Activated CD4-positive, alpha-beta T cell treated with anti-CD3 and anti-CD28 coated beads, Interleukin-2, amount 10 ng/mL, durations not matched to agents 24 days and 14 days (primary cell): ENCODE measurements at regions not wholly inside any gene's neighbourhood (a gene's known extent, or its start where the extent isn't known, plus 50 kb on each side); places are given as distances from the start of the nearest gene placed in this dataset.
"Not testable (repeated sequence)": the region's sequence is repeated elsewhere in the genome, so short reads cannot be mapped to it uniquely, and the experiment has no call there.

Experiments
- DNase-seq: peaks from one replicate; pipeline ENCODE4 v3.0.0; 2022
- H3K27ac Mint-ChIP-seq: one replicate; pipeline ENCODE4 v1.8.0; 2022; ENCODE audit warnings: mild to moderate bottlenecking, mixed read lengths
- H3K27me3 Mint-ChIP-seq: one replicate; pipeline ENCODE4 v1.8.0; 2022; ENCODE audit warnings: mixed read lengths
- H3K36me3 Mint-ChIP-seq: one replicate; pipeline ENCODE4 v1.8.0; 2022; ENCODE audit warnings: low read depth, mild to moderate bottlenecking, mixed read lengths
- H3K4me1 Mint-ChIP-seq: one replicate; pipeline ENCODE4 v1.8.0; 2021; ENCODE audit warnings: mixed read lengths
- H3K4me3 Mint-ChIP-seq: one replicate; pipeline ENCODE4 v1.8.0; 2022; ENCODE audit warnings: mild to moderate bottlenecking, moderate library complexity, mixed read lengths
- H3K9me3 Mint-ChIP-seq: one replicate; pipeline ENCODE4 v1.8.0; 2021; ENCODE audit warnings: mixed read lengths
- intact Hi-C: fragments of 100-400 bp; cut with micrococcal nuclease; formaldehyde crosslinking; loops from one replicate; pipeline ENCODE4 v1.15.1; 2023

DNA sequence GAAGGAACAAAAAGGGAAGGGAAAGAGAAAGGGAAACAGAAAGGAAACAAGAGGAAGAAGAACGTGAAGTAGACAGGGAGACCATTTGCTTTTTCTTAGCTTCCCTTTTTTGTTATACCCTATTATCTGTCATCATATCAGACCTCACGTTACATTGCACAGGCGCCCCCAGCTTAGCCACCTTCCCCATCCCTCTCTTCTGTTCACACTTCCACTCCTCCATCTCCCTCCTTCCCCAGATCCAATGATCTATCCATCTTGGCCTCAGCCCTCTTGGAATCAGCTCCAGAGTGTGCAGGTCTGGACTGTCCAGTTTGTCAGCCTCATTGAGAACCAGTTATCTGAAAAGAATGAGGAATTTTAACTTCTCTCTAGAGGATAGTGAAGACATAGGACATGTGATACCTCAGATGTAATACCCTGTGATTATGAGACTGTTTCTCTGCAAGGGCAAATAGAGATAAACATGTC, 101.1 kb upstream of the ERRFI1 start:
- Mint-ChIP-seq H3K9me3 (peaks cover 11% of the 10 kb centered on the region), H3K27ac (no peak overlapping the region), H3K4me3 (no peak overlapping the region), H3K36me3 (peaks cover 3% of the 10 kb centered on the region), H3K4me1 (peaks cover 3% of the 10 kb centered on the region), H3K27me3 (no peaks in the 10 kb centered on the region)
- intact Hi-C loops: no loop called here
- DNase-seq: no peak

DNA sequence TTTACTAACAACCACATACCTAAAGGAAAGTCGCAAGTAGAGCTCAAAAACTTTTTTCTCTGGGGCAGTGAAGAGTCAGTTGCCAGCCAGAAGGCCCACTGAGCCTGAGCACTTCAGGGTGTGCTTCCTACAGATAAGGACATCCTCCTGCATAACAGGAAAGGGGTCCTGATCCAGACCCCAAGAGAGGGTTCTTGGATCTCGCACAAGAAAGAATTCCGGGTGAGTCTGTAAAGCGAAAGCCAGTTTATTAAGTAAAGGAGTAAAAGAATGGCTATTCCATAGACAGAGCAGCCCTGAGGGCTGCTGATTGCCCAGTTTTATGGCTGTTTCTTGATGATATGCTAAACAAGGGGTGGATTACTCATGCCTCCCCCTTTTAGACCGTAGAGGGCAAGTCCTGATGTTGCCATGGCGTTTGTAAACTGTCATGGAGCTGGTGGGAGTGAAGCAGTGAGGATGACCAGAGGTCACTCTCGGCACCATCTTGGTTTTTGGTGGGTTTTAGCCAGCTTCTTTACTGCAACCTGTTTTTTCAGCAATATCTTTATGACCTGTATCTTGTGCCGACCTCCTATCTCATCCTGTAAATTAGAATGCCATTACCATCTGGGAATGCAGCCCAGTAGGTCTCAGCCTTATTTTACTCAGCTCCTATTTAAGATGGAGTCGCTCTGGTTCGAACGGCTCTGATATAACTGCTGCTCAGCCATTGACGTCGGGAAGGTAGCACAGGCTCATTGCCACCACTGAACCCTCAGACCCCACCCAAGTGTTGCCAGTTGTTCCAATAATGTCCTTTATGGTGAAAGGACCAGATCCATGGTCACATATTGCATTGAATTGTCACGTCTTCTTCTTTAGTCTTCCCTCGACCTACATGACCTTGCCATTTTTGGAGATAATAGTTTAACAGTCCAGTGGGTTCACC, 96.6 kb upstream of the ERRFI1 start:
- peaks cover 11% of the 10 kb centered on the region for H3K9me3 Mint-ChIP-seq
- no peak overlapping the region for H3K27ac Mint-ChIP-seq
- peaks cover 3% of the 10 kb centered on the region for H3K36me3 Mint-ChIP-seq
- no peak for DNase-seq
- intact Hi-C loops: no loop called here
- no peaks in the 10 kb centered on the region for H3K27me3 Mint-ChIP-seq
- no peak overlapping the region for H3K4me3 Mint-ChIP-seq
- peaks cover 11% of the 10 kb centered on the region for H3K4me1 Mint-ChIP-seq

DNA sequence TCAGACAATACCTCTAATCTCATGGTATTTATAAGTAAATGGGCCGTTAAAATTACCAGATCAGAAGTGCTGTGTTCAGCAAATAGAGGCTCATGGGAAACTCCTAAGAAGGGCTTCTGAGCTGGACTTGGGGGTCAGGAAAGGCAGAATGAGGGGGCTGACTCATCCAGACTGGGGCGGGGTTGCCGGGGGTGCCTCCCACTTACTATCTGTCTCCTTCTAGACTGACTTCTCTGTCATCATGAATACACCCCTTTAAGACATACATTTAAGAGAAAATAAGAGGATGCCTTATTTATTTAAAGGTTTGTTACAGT, 96.0 kb upstream of the ERRFI1 start:
- intact Hi-C loops: no loop called here
- H3K36me3 Mint-ChIP-seq: peaks cover 3% of the 10 kb centered on the region
- no peak overlapping the region for H3K4me3 Mint-ChIP-seq
- no peak for DNase-seq
- H3K4me1 Mint-ChIP-seq: peaks cover 11% of the 10 kb centered on the region
- no peaks in the 10 kb centered on the region for H3K27me3 Mint-ChIP-seq
- H3K9me3 Mint-ChIP-seq: peaks cover 11% of the 10 kb centered on the region
- no peak overlapping the region for H3K27ac Mint-ChIP-seq

DNA sequence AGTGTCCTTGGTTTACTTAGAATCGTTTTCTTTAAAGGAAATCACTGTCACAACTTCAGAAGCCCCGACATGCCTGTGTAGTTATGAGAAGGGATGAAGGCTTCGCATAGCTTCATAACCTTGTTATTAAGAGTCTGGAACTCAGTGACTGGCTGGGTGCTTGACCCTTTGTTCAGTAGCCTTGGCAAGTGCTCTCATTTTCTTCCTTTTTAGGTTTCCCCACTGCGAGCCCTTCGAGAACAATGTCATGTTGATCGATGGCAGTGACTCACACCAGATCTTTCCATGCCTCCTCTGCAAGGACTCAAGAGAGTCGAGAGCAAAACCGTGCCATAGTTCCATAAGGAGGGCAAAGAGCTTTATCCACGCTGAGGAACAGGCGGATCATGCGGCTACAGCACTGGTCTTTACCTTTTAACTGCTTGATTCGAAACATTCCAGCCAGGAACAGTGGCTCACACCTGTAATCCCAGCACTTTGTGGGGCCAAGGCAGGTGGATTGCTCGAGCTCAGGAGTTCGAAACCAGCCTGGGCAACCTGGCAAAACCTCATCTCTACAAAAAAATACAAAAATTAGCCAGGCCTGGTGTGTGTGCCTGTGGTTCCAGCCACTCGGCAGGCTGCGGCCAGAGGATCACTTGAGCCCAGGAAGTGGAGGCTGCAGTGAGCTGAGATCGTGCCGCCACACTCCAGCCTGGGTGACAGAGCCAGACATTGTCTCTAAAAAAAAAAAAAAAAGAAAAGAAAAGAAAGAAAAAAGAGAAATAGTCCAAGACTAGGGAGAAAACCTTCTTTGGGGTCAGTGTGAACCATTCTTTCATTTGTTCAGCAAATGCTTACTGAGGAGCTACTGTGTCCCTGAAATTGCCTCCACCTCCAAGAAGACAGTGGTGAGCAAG, 95.4 kb upstream of the ERRFI1 start:
- H3K27ac Mint-ChIP-seq: no peak overlapping the region
- H3K9me3 Mint-ChIP-seq: peaks cover 8% of the 10 kb centered on the region
- intact Hi-C loops: no loop called here
- no peaks in the 10 kb centered on the region for H3K27me3 Mint-ChIP-seq
- H3K4me3 Mint-ChIP-seq: no peak overlapping the region
- DNase-seq: no peak
- H3K4me1 Mint-ChIP-seq: peaks cover 8% of the 10 kb centered on the region
- H3K36me3 Mint-ChIP-seq: peaks cover 3% of the 10 kb centered on the region

DNA sequence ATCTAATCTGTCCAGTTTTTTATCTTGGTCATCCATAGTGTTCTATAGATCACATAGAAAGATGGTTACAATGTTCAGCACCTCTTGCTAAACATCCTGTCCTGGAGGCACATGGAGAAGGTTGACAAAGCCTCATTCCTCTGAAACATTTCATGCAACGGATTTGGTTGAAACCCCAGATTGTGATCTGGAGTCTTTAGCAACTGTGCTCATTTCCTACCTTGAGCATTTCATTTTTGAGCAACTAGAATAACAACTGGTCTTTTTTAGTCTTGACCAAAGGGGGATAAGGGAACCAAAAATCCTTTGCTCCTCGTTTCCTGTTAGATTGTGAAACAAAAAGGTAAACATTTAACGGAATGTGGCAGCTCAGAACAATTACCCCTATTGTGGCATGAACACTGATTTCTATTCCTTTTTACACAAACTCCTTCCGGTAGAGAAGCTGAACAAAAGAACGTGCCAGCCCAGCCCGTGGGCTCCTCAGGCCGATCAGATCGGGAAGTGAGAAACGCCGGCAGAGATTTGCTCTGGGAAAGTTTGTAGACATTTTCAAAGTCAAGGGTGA, 94.7 kb upstream of the ERRFI1 start:
- Mint-ChIP-seq H3K27me3 (no peaks in the 10 kb centered on the region), H3K4me1 (peaks cover 8% of the 10 kb centered on the region), H3K27ac (no peak overlapping the region), H3K4me3 (no peak overlapping the region), H3K9me3 (peaks cover 6% of the 10 kb centered on the region), H3K36me3 (peaks cover 2% of the 10 kb centered on the region)
- intact Hi-C loops: no loop called here
- no peak for DNase-seq

DNA sequence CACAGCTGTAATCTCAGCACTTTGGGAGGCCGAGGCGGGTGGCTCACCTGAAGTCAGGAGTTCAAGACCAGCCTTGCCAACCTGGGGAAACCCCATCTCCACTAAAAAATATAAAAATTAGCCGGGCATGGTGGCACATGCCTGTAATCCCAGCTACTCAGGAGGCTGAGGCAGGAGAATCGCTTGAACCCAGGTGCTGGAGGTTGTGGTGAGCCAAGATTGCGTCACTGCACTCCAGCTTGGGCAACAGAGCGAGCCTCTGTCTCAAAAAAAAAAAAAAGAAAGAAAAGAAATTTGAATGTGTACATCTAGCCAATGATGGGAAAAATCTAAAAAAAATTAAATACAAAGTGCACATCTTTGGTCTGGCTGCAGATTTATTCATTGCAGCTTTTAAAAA, 92.6 kb upstream of the ERRFI1 start:
- H3K36me3 Mint-ChIP-seq, H3K9me3 Mint-ChIP-seq, H3K4me1 Mint-ChIP-seq, H3K27ac Mint-ChIP-seq, H3K27me3 Mint-ChIP-seq, H3K4me3 Mint-ChIP-seq, intact Hi-C loops, DNase-seq: not testable (repeated sequence)

DNA sequence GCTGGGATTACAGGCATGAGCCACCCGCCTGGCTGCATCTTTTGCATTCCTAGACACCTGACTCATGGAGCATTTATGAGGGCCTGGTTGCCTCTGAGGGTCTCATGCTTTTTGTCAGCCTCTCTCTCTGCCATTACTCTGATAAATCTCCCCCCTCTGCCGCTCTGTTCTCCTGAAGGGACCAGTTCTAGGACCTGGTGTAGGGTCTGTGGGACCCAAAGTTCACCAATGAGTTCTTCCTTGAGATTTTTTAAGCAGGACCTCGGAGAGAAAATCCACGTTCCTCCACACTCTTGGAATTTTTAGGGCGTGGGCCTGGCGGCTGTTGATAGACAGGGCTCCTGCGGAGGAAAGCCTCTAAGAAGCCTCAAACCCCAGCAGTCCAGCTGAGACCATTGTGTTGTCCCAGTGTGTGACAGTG, 91.9 kb upstream of the ERRFI1 start:
- Mint-ChIP-seq H3K9me3 (no peaks in the 10 kb centered on the region), H3K27me3 (no peaks in the 10 kb centered on the region), H3K4me1 (peaks cover 10% of the 10 kb centered on the region), H3K27ac (no peak overlapping the region), H3K4me3 (no peak overlapping the region), H3K36me3 (no peaks in the 10 kb centered on the region)
- intact Hi-C loops: no loop called here
- DNase-seq: no peak

DNA sequence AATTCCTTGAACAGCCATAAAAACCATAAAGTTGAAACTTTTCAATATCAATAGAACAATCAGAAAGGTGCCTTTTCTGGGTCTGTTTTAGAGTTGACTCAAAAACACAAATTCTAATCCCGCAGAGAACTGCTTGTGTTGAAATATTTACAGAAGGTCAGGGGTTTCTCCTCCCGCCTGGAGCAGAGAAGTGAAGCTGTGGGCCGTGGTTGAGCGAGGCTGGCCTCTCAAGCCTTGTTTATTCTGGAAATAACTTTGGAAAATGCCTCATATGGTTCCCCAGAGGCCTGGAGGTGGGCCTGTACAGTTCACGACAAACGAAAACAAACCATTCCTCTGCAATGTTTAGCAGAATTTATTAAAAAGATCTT, 90.8 kb upstream of the ERRFI1 start:
- DNase-seq: no peak
- intact Hi-C loops: no loop called here
- H3K27ac Mint-ChIP-seq: no peak overlapping the region
- peaks cover 10% of the 10 kb centered on the region for H3K4me1 Mint-ChIP-seq
- no peak overlapping the region for H3K4me3 Mint-ChIP-seq
- no peaks in the 10 kb centered on the region for H3K9me3 Mint-ChIP-seq
- H3K36me3 Mint-ChIP-seq: no peaks in the 10 kb centered on the region
- H3K27me3 Mint-ChIP-seq: no peaks in the 10 kb centered on the region

DNA sequence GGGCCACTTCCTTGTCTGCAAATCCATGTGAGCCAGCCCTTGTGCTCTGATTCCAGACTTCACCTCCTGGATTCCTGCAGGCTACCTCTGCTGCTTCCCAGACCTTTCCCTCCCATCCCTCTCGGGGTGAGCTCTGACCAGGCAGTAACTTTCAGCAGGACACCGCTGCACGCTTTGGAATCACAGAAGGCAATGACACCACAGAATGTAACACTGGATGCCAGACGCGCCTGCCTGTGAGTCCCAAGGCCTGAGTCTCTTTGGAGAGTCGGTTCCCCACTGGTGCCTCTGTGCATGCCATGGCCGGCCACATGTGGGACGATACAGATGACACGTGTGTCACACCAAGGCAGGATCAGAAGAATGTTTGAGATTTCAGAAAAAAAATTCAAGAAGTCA, 89.7 kb upstream of the ERRFI1 start:
- peaks cover under 1% of the 10 kb centered on the region for H3K27me3 Mint-ChIP-seq
- no peaks in the 10 kb centered on the region for H3K36me3 Mint-ChIP-seq
- DNase-seq: no peak
- no peak overlapping the region for H3K4me3 Mint-ChIP-seq
- H3K27ac Mint-ChIP-seq: no peak overlapping the region
- no peaks in the 10 kb centered on the region for H3K9me3 Mint-ChIP-seq
- intact Hi-C loops: no loop called here
- peaks cover 4% of the 10 kb centered on the region for H3K4me1 Mint-ChIP-seq

DNA sequence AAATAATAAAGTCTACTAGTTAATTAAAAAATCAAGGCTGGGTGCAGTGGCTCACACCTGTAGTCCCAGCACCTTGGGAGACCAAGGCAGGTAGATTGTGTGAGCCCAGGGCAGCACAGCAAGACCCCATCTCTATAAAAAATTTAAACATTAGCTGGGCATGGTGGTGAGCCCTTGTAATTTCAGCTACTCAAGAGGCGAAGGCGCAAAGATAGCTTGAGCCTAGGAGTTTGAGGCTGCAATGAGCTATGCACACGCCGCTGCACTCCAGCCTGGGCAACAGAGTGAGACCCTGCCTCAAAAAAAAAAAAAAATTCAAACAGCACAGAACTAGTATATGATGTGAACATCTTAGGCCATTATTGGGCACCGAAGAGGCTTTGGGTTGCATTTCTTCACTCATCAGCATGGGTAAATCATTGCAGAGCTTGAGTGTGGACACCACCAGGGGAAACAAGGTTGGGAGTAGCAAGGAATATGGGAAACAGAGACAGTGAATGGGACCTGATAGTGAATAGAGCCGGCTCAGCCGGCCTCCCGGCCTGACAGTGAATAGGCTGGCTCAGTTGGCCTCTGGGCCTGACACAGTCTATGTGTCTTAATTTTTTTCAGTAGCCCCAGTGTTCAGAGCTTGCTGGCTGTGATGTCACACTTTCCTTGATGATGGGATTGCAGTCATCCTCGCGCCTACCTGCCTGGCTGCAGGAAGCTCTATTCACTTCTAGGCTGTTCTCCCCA, 89.1 kb upstream of the ERRFI1 start:
- H3K4me3 Mint-ChIP-seq: no peak overlapping the region
- peaks cover 4% of the 10 kb centered on the region for H3K27me3 Mint-ChIP-seq
- no peaks in the 10 kb centered on the region for H3K36me3 Mint-ChIP-seq
- DNase-seq: no peak
- peaks cover 3% of the 10 kb centered on the region for H3K9me3 Mint-ChIP-seq
- intact Hi-C loops: no loop called here
- H3K27ac Mint-ChIP-seq: no peak overlapping the region
- H3K4me1 Mint-ChIP-seq: peaks cover 2% of the 10 kb centered on the region

DNA sequence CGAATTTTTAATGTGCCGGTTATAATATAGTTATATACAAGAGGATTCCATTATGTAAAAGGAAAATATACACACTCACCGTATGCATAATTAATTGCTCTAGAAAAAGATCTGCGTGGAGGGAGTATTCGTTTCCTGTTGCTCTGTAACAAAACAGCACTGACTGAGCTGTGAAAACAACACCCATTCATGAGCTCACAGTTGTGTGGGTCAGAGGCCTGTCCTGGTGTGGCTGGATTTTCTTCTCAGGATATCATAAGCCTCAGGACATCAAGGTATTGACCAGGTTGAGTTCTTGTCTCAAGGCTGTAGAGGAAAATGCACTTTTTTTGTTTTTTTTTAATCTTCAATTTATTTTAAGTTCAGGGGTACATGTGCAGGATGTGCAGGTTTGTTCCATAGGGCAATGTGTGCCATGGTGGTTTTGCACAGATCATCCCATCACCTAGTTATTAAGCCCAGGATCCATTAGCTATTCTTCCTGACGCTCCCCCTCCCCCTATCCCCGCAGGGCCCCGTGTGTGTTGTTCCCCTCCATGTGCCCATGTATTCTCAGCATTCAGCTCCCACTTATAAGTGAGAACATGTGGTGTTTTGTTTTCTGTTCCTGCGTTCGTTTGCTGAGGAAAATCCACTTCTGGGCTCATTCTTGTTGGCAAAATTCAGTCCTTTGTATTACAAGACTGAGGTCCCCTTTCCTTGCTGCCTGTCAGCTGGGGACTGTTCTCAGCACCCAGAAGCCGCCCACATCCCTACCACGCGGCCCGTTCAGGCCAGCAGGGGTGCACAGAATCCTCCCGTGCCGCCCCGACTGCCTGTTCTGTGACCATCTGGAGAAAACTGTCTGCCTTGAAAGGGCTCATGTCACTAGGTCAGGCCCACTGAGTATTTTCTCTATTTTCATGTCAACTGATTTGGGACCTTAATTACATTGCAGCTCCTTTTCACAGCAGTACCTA, 87.4 kb upstream of the ERRFI1 start:
- Mint-ChIP-seq H3K4me3 (no peak overlapping the region), H3K36me3 (no peaks in the 10 kb centered on the region), H3K27me3 (peaks cover 8% of the 10 kb centered on the region), H3K27ac (no peak overlapping the region), H3K9me3 (peaks cover 3% of the 10 kb centered on the region), H3K4me1 (peaks cover 2% of the 10 kb centered on the region)
- intact Hi-C loops: no loop called here
- DNase-seq: no peak

DNA sequence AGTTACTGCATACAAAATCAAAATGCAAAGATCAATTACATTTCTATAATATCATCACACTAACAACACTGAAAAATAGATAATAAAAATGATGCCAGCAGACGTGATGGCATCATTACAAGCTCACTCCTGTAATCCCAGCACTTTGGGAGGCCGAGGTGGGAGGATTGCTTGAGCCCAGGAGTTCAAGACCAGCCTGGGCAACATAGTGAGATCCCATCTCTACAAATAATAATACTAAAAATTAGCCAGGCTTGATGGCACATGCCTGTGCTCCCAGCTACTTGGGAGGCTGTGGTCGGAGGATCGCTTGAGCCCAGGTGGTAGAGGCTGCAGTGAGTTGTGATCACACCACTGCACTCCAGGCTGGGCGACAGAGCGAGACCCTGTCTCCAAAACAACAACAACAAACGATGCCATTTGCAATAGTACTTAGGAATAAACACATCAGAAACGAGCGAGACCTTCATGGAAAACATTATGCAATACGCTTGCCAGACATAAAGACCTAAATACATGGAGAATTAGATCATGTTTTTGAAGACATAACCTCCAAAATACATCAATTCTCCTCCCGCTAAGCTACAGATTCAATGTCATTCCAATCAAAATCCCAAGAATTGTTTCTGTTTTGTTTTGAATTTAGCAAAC, 86.6 kb upstream of the ERRFI1 start:
- Mint-ChIP-seq H3K4me1 (peaks cover 2% of the 10 kb centered on the region), H3K27me3 (peaks cover 8% of the 10 kb centered on the region), H3K9me3 (peaks cover 3% of the 10 kb centered on the region), H3K36me3 (no peaks in the 10 kb centered on the region), H3K27ac (no peak overlapping the region), H3K4me3 (no peak overlapping the region)
- intact Hi-C loops: no loop called here
- no peak for DNase-seq
